ENCODE measurements at regions not wholly inside any gene's neighbourhood (a gene's known extent, or its start where the extent isn't known, plus 50 kb on each side); places are given as distances from the start of the nearest gene placed in this dataset.

DNA sequence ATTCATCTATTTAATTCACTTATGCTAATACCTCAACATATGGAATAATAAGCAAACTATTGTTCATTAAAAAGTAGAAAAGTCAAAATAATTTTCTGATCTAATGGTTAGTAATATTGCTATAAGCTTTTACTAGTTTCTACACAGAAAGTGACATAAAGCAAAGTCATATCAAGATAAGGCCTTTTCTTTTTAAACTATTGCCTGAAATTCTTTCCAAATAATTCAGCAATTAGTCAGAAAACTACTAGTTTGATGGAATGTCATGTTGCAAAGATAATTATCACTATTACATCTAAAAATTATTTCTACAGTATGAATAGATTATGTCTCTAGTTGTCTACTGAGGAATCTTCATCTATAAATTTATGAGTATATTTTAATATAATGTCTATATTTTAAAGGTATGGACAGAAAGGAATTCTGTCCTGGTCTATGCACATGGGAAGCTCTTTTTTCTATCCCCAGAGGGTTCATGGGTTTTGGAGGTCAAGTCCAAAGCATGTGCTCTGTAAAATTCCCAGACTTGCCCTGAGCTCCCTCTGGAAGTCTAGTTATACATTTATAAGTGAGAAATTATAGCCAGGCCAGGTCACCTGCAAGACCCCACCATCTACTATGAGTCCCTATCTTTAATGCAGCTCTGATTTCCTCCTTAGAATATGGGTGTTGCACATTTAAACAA, 84.6 kb upstream of the DPYD start:
- Mint-ChIP-seq H3K9me3 (no peaks in the 10 kb centered on the region), H3K27ac (no peak overlapping the region), H3K4me1 (ENCODE audit: low read depth) (no peaks in the 10 kb centered on the region), H3K27me3 (no peaks in the 10 kb centered on the region), H3K4me3 (no peak overlapping the region), H3K36me3 (ENCODE audit: low read depth) (no peaks in the 10 kb centered on the region)
- intact Hi-C loops (cut with micrococcal nuclease), result no loop called here

DNA sequence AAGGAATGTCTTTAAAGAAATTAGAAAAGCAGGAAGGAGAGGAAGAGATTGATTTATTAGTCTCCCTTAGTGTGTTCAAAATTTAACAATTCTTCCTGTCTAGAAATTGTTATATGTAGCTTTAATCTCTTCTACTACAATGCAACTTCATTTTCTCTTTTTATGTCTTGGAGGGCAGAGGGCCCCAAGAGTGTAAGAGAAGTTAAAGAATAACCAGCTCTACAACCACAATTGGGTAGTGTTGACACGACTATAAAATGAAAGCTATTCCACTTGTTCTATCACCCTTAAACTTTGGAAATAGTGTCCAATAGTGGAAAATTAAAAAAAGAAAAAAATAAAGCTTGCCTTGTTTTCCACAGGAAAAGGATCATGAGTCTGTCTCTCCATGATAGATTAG, 82.6 kb upstream of the DPYD start:
- intact Hi-C loops (cut with micrococcal nuclease), result no loop called here
- Mint-ChIP-seq H3K9me3 (no peaks in the 10 kb centered on the region), H3K27me3 (no peaks in the 10 kb centered on the region)

GRCh38 chr1:98002288-98002687, 81.5 kb upstream of the DPYD start:
- Mint-ChIP-seq H3K27ac (no peak overlapping the region), H3K4me3 (no peak overlapping the region), H3K27me3 (no peaks in the 10 kb centered on the region), H3K36me3 (ENCODE audit: low read depth) (no peaks in the 10 kb centered on the region), H3K9me3 (no peaks in the 10 kb centered on the region), H3K4me1 (ENCODE audit: low read depth) (no peaks in the 10 kb centered on the region)
- intact Hi-C loops (cut with micrococcal nuclease), result no loop called here

More for the DNA sequence above, 82.6 kb upstream of the DPYD start:
- Mint-ChIP-seq H3K4me1 (ENCODE audit: low read depth) (no peaks in the 10 kb centered on the region), H3K36me3 (ENCODE audit: low read depth) (no peaks in the 10 kb centered on the region), H3K27ac (no peak overlapping the region), H3K4me3 (no peak overlapping the region)

GRCh38 chr1:98001764-98002163, 80.9 kb upstream of the DPYD start:
- H3K4me3 Mint-ChIP-seq, result no peak overlapping the region
- H3K27me3 Mint-ChIP-seq, result no peaks in the 10 kb centered on the region

GRCh38 chr1:97999320-97999719, 78.5 kb upstream of the DPYD start:
- intact Hi-C loops (cut with micrococcal nuclease), result no loop called here
- no peaks in the 10 kb centered on the region for H3K27me3 Mint-ChIP-seq
- no peaks in the 10 kb centered on the region for H3K9me3 Mint-ChIP-seq
- no peak overlapping the region for H3K4me3 Mint-ChIP-seq
- H3K36me3 Mint-ChIP-seq (ENCODE audit: low read depth), result no peaks in the 10 kb centered on the region
- H3K27ac Mint-ChIP-seq, result no peak overlapping the region
- no peaks in the 10 kb centered on the region for H3K4me1 Mint-ChIP-seq (ENCODE audit: low read depth)

More at GRCh38 chr1:98001764-98002163, 80.9 kb upstream of the DPYD start:
- Mint-ChIP-seq H3K9me3 (no peaks in the 10 kb centered on the region), H3K4me1 (ENCODE audit: low read depth) (no peaks in the 10 kb centered on the region), H3K36me3 (ENCODE audit: low read depth) (no peaks in the 10 kb centered on the region), H3K27ac (no peak overlapping the region)
- intact Hi-C loops (cut with micrococcal nuclease), result no loop called here

- no peaks in the 10 kb centered on the region for H3K27me3 Mint-ChIP-seq
- no peaks in the 10 kb centered on the region for H3K4me1 Mint-ChIP-seq (ENCODE audit: low read depth)
- no peak overlapping the region for H3K4me3 Mint-ChIP-seq
- intact Hi-C loops (cut with micrococcal nuclease), result no loop called here
- H3K9me3 Mint-ChIP-seq, result no peaks in the 10 kb centered on the region
- no peaks in the 10 kb centered on the region for H3K36me3 Mint-ChIP-seq (ENCODE audit: low read depth)
- H3K27ac Mint-ChIP-seq, result no peak overlapping the region
Measured at GRCh38 chr1:97996880-97997279, 76.0 kb upstream of the DPYD start.

GRCh38 chr1:97989094-97989680, 68.4 kb upstream of the DPYD start:
- Mint-ChIP-seq H3K36me3 (ENCODE audit: low read depth) (no peaks in the 10 kb centered on the region), H3K4me3 (no peak overlapping the region), H3K27me3 (no peaks in the 10 kb centered on the region), H3K9me3 (no peaks in the 10 kb centered on the region), H3K27ac (no peak overlapping the region), H3K4me1 (ENCODE audit: low read depth) (peaks cover 14% of the 10 kb centered on the region)
- intact Hi-C loops (cut with micrococcal nuclease), result no loop called here

DNA sequence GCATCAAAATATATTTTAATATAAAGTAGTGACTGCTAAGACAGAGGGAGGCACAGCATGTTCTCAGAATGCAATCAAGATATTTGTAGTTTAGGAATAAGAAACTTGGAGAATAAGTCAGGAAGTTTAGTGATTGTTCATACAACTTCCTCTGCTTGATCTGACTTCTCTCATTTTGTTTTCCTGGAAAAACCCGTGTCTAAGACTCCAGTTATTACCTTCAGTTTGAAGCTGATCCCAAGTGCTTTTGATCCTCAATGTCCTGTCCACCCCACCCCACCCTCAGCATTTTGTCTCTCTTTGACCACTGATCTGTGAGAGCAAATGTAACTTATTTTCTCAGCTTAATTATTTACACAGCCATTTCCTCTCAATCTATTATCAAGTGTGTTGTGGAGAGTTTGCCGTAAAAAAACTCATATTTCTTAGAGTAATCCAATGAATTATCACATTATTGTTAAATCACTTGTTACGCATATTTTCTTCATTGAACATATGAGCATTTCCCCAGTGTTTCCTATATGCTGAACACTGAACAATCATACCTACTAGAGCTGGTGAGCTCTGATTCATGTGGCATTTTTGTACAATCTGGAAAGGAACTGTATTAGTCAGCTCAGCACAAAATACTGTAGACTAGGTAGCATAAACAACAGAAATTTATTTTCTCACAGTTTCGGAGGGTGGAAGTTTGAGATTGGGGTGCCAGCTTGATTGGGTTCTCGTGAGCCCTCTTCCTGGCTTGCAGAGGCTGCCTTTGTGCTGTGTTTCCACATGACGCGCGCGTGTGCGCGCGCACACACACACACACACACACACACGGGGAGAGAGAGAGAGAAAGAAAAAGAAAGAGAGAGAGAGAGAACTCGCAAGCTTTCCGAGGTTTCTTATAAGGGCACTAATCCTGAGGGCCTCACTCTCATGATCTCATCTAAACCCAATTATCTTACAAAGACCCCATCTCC, 65.5 kb upstream of the DPYD start:
- Mint-ChIP-seq H3K36me3 (ENCODE audit: low read depth) (no peaks in the 10 kb centered on the region), H3K4me3 (no peak overlapping the region), H3K9me3 (no peaks in the 10 kb centered on the region), H3K27ac (no peak overlapping the region), H3K27me3 (no peaks in the 10 kb centered on the region), H3K4me1 (ENCODE audit: low read depth) (peaks cover 14% of the 10 kb centered on the region)
- intact Hi-C loops (cut with micrococcal nuclease), result no loop called here

- intact Hi-C loops (cut with micrococcal nuclease), result no loop called here
- Mint-ChIP-seq H3K27me3 (no peaks in the 10 kb centered on the region), H3K36me3 (ENCODE audit: low read depth) (no peaks in the 10 kb centered on the region), H3K27ac (no peak overlapping the region), H3K9me3 (no peaks in the 10 kb centered on the region), H3K4me1 (ENCODE audit: low read depth) (peaks cover 14% of the 10 kb centered on the region), H3K4me3 (no peak overlapping the region)
Measured at GRCh38 chr1:97983126-97983525, 62.3 kb upstream of the DPYD start.

- no peaks in the 10 kb centered on the region for H3K9me3 Mint-ChIP-seq
- H3K4me3 Mint-ChIP-seq, result no peak overlapping the region
- H3K36me3 Mint-ChIP-seq (ENCODE audit: low read depth), result no peaks in the 10 kb centered on the region
- intact Hi-C loops (cut with micrococcal nuclease), result no loop called here
- no peaks in the 10 kb centered on the region for H3K4me1 Mint-ChIP-seq (ENCODE audit: low read depth)
- no peak overlapping the region for H3K27ac Mint-ChIP-seq
- H3K27me3 Mint-ChIP-seq, result no peaks in the 10 kb centered on the region
Measured at GRCh38 chr1:97980530-97980929, 59.7 kb upstream of the DPYD start.

- Mint-ChIP-seq H3K9me3 (no peaks in the 10 kb centered on the region), H3K27me3 (no peaks in the 10 kb centered on the region), H3K27ac (no peak overlapping the region), H3K4me3 (no peak overlapping the region), H3K36me3 (ENCODE audit: low read depth) (no peaks in the 10 kb centered on the region), H3K4me1 (ENCODE audit: low read depth) (no peaks in the 10 kb centered on the region)
- intact Hi-C loops (cut with micrococcal nuclease), result no loop called here
Measured at GRCh38 chr1:97976801-97977200, 56.0 kb upstream of the DPYD start.
